ENCODE measurements at regions not wholly inside any gene's neighbourhood (a gene's known extent, or its start where the extent isn't known, plus 50 kb on each side); places are given as distances from the start of the nearest gene placed in this dataset.

- TF ChIP-seq GATA2 (IDR thresholded peaks at IDR 0.05; ENCODE audit: low read depth, low read length) = no peak
- no peak for TF ChIP-seq GATA3 (IDR thresholded peaks at IDR 0.05; ENCODE audit: low read depth, low read length)
These were observed 56.4 kb downstream of the RTL6 start for GRCh38 chr22:44441401-44442185.

All from SH-SY5Y (cell line).